LoVo (cell line): ENCODE measurements at regions not wholly inside any gene's neighbourhood (a gene's known extent, or its start where the extent isn't known, plus 50 kb on each side); places are given as distances from the start of the nearest gene placed in this dataset.

Source experiments
- DNase-seq: peaks from one replicate; pipeline ENCODE4 v3.0.0-alpha.2; 2016; ENCODE audit warnings: low spot score

- DNase-seq, result no peak
Measured at GRCh38 chr18:6609666-6610264, 119.8 kb upstream of the ARHGAP28 start.

- DNase-seq, result no peak
Measured at GRCh38 chr18:6610466-6610865, 119.0 kb upstream of the ARHGAP28 start.

- DNase-seq, result no peak
Measured at GRCh38 chr18:6613581-6613980, 115.9 kb upstream of the ARHGAP28 start.

- DNase-seq, result no peak
Measured at GRCh38 chr18:6614952-6615351, 114.6 kb upstream of the ARHGAP28 start.

- no peak for DNase-seq
Measured at GRCh38 chr18:6616981-6617380, 112.5 kb upstream of the ARHGAP28 start.

GRCh38 chr18:6621437-6621836 lies 108.1 kb upstream of the ARHGAP28 start:
- no peak for DNase-seq

GRCh38 chr18:6623278-6623677 lies 106.2 kb upstream of the ARHGAP28 start:
- DNase-seq, result no peak

GRCh38 chr18:6624271-6624660 lies 105.2 kb upstream of the ARHGAP28 start:
- peak; percentile 16 for DNase-seq

GRCh38 chr18:6624661-6625311 lies 104.7 kb upstream of the ARHGAP28 start:
- no peak for DNase-seq

- no peak for DNase-seq
Measured at GRCh38 chr18:6625481-6625880, 104.0 kb upstream of the ARHGAP28 start.

GRCh38 chr18:6626457-6626856 lies 103.1 kb upstream of the ARHGAP28 start:
- no peak for DNase-seq

- DNase-seq, result no peak
Measured at GRCh38 chr18:6627645-6628044, 101.9 kb upstream of the ARHGAP28 start.

GRCh38 chr18:6628187-6628586 lies 101.3 kb upstream of the ARHGAP28 start:
- no peak for DNase-seq

- DNase-seq, result no peak
Measured at GRCh38 chr18:6629635-6630140, 99.8 kb upstream of the ARHGAP28 start.

GRCh38 chr18:6633310-6633709 lies 96.2 kb upstream of the ARHGAP28 start:
- no peak for DNase-seq

- DNase-seq, result no peak
Measured at GRCh38 chr18:6636091-6636490, 93.4 kb upstream of the ARHGAP28 start.

- DNase-seq, result no peak
Measured at GRCh38 chr18:6638447-6638846, 91.1 kb upstream of the ARHGAP28 start.

GRCh38 chr18:6639305-6639704 lies 90.2 kb upstream of the ARHGAP28 start:
- DNase-seq, result no peak

- no peak for DNase-seq
Measured at GRCh38 chr18:6644836-6645627, 84.5 kb upstream of the ARHGAP28 start.

- no peak for DNase-seq
Measured at GRCh38 chr18:6646801-6647200, 82.7 kb upstream of the ARHGAP28 start.

GRCh38 chr18:6648581-6648980 lies 80.9 kb upstream of the ARHGAP28 start:
- DNase-seq, result no peak

- no peak for DNase-seq
Measured at GRCh38 chr18:6649421-6650126, 79.9 kb upstream of the ARHGAP28 start.

- DNase-seq, result no peak
Measured at GRCh38 chr18:6650127-6650507, 79.4 kb upstream of the ARHGAP28 start.
